ENCODE measurements at regions not wholly inside any gene's neighbourhood (a gene's known extent, or its start where the extent isn't known, plus 50 kb on each side); places are given as distances from the start of the nearest gene placed in this dataset.
"Not testable (repeated sequence)": the region's sequence is repeated elsewhere in the genome, so short reads cannot be mapped to it uniquely, and the experiment has no call there.

DNA sequence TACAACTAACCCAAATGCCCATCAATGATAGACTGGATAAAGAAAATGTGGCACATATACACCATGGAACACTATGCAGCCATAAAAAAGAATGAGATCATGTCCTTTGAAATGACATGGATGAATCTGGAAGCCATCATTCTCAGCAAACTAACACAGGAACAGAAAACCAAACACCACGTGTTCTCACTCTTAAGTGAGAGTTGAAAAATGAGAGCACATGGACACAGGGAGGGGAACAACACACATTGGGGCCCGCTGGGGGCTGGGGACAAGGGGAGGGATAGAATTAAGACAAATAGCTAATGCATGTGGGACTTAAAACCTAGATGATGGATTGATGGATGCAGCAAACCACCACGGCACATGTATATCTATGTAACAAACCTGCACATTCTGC is 764.7 kb upstream of the STXBP6 start:
- not testable (repeated sequence) for TF ChIP-seq POLR2A (IDR thresholded peaks at IDR 0.05; ENCODE audit: low read depth)
- TF ChIP-seq, protein P1, sequence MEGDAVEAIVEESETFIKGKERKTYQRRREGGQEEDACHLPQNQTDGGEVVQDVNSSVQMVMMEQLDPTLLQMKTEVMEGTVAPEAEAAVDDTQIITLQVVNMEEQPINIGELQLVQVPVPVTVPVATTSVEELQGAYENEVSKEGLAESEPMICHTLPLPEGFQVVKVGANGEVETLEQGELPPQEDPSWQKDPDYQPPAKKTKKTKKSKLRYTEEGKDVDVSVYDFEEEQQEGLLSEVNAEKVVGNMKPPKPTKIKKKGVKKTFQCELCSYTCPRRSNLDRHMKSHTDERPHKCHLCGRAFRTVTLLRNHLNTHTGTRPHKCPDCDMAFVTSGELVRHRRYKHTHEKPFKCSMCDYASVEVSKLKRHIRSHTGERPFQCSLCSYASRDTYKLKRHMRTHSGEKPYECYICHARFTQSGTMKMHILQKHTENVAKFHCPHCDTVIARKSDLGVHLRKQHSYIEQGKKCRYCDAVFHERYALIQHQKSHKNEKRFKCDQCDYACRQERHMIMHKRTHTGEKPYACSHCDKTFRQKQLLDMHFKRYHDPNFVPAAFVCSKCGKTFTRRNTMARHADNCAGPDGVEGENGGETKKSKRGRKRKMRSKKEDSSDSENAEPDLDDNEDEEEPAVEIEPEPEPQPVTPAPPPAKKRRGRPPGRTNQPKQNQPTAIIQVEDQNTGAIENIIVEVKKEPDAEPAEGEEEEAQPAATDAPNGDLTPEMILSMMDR (IDR thresholded peaks at IDR 0.05): not testable (repeated sequence)

All from esophagus muscularis mucosa (tissue), 3 donors.